ENCODE measurements at regions not wholly inside any gene's neighbourhood (a gene's known extent, or its start where the extent isn't known, plus 50 kb on each side); places are given as distances from the start of the nearest gene placed in this dataset.
A peak's percentile ranks its signal among the peaks of the same experiment; 100 is the strongest.

DNA sequence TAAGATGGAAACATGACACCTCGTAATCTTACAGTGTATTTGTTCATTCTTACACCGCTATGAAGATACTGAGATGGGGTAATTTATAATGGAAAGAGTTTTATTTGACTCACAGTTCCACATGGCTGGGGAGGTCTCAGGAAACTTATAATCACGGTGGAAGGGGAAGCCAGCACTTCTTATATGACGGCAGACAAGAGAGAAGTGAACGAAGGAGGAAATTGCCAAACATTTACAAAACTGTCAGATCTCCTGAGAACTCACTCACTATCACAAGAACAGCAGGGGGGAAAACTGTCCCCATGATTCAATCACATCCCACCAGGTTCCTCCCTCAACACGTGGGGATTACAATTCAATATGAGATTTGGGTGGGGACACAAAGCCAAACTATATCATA lies 282.3 kb downstream of the HGF start:
- FAIRE-seq: no peak
- TF ChIP-seq ARNT (IDR thresholded peaks at IDR 0.05) (no peak), FLYWCH1 (CRISPR knock-in tag; IDR thresholded peaks at IDR 0.05) (no peak), CBX1 (IDR thresholded peaks at IDR 0.05; ENCODE audit: low read depth) (no peak), KAT8 (CRISPR knock-in tag; IDR thresholded peaks at IDR 0.05) (no peak), ZNF773 (CRISPR knock-in tag; IDR thresholded peaks at IDR 0.05; ENCODE audit: borderline replicate concordance) (no peak)
- no TSS peak for BruUV-seq (replicated peaks)
- Histone ChIP-seq H3K79me2 (ENCODE audit: insufficient read depth, low read length) (no peaks in the 10 kb centered on the region), H3K27ac (ENCODE audit: extremely low read length, insufficient read depth, low read length) (no peak overlapping the region), H3K9me3 (ENCODE audit: low read length) (no peaks in the 10 kb centered on the region), H3K27me3 (ENCODE audit: control insufficient read depth in 1 of 2, insufficient read depth in 2 of 2, low read length in 2 of 2) (no peaks in the 10 kb centered on the region), H2AFZ (ENCODE audit: low read length) (no peak overlapping the region), H4K20me1 (ENCODE audit: insufficient read depth, low read length) (no peaks in the 10 kb centered on the region), H3K4me1 (ENCODE audit: insufficient read depth, low read length) (no peaks in the 10 kb centered on the region), H3K4me2 (ENCODE audit: low read depth, low read length) (no peak overlapping the region), H3K9ac (ENCODE audit: insufficient read depth, low read depth, low read length) (no peak overlapping the region), H3K36me3 (replicated peaks in 1 of 2; ENCODE audit: control insufficient read depth in 1 of 2, insufficient read depth in 2 of 2, low read length in 2 of 2) (no peaks in the 10 kb centered on the region), H3K4me3 (replicated peaks in 1 of 3; ENCODE audit: insufficient read depth in 1 of 3, low read depth in 2 of 3, low read length in 3 of 3) (no peak overlapping the region)
- WGBS (ENCODE audit: low lambda C conversion rate): 15% methylated on average over 6 of the region's 6 CpGs
- intact Hi-C loops (cut with micrococcal nuclease; ENCODE audit: unreplicated experiment): no loop called here
- POLR2A ChIA-PET: no interaction called here
- in situ Hi-C loops (cut with HindIII; ENCODE audit: extremely low pct_ligation_motif_present, low pct_unique_long_range_greater_than_20kb): loop anchor here (25.0 kb wide), 2 partner anchors 1075 to 1250 kb away; no protein-coding TSS in a partner anchor
- CTCF ChIA-PET (ENCODE audit: low intra/inter-chr PET ratio, low total read pairs): no interaction called here
- DNase-seq (ENCODE audit: low spot score): no peak
- ATAC-seq: no peak

DNA sequence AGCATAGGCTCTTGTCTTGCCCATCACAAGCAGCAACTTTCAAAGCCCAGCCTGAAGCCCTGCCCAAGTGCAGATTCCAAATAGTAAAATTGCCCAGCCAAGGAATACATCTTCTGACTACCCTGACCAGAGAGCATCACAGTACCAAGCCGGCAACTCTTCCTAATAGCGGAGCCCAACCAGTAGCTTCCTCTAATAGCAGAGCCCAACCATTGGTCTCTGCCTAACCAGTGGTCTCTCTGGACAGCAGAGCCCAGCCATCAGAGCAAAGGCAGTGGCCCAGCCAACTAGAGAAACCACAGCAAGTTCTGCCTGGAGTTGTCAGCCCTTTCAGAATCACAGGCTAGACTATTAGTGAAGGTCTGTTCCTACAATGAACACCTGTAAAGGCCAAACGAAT lies 285.6 kb downstream of the HGF start:
- Histone ChIP-seq H3K27ac (ENCODE audit: extremely low read length, insufficient read depth, low read length) (no peak overlapping the region), H3K4me2 (ENCODE audit: low read depth, low read length) (no peak overlapping the region), H3K9me3 (ENCODE audit: low read length) (no peaks in the 10 kb centered on the region), H3K36me3 (replicated peaks in 1 of 2; ENCODE audit: control insufficient read depth in 1 of 2, insufficient read depth in 2 of 2, low read length in 2 of 2) (no peaks in the 10 kb centered on the region), H4K20me1 (ENCODE audit: insufficient read depth, low read length) (no peaks in the 10 kb centered on the region), H3K4me3 (replicated peaks in 1 of 3; ENCODE audit: insufficient read depth in 1 of 3, low read depth in 2 of 3, low read length in 3 of 3) (no peak overlapping the region), H3K4me1 (ENCODE audit: insufficient read depth, low read length) (peaks cover 1% of the 10 kb centered on the region; the same call in 1 of the 2 replicates), H3K79me2 (ENCODE audit: insufficient read depth, low read length) (no peaks in the 10 kb centered on the region), H2AFZ (ENCODE audit: low read length) (no peak overlapping the region), H3K27me3 (ENCODE audit: control insufficient read depth in 1 of 2, insufficient read depth in 2 of 2, low read length in 2 of 2) (no peaks in the 10 kb centered on the region), H3K9ac (ENCODE audit: insufficient read depth, low read depth, low read length) (no peak overlapping the region)
- FAIRE-seq: no peak
- 0% methylated on average over 2 of the region's 3 CpGs for WGBS (ENCODE audit: low lambda C conversion rate)
- CTCF ChIA-PET (ENCODE audit: low intra/inter-chr PET ratio, low total read pairs): no interaction called here
- in situ Hi-C loops (cut with HindIII; ENCODE audit: extremely low pct_ligation_motif_present, low pct_unique_long_range_greater_than_20kb) (loop anchor here (25.0 kb wide), 2 partner anchors 1078 to 1253 kb away; no protein-coding TSS in a partner anchor), intact Hi-C loops (cut with micrococcal nuclease; ENCODE audit: unreplicated experiment) (loop anchor here (5.0 kb wide), 2 partner anchors 473 to 533 kb away; no protein-coding TSS in a partner anchor)
- TF ChIP-seq ZNF292 (CRISPR knock-in tag; IDR thresholded peaks at IDR 0.05; ENCODE audit: borderline replicate concordance, low read depth): no peak
- TF ChIP-seq ARNT (IDR thresholded peaks at IDR 0.05): no peak
- TF ChIP-seq RFXAP (CRISPR knock-in tag; IDR thresholded peaks at IDR 0.05; ENCODE audit: borderline replicate concordance): no peak
- TF ChIP-seq BCL6 (CRISPR knock-in tag; IDR thresholded peaks at IDR 0.05): no peak
- POLR2A ChIA-PET: no interaction called here
- peak; percentile 4 for DNase-seq (ENCODE audit: low spot score)
- ATAC-seq: peak; percentile 78
- BruUV-seq (replicated peaks): no TSS peak

All from HepG2 (cell line).